PC-9 (cell line): ENCODE measurements at regions not wholly inside any gene's neighbourhood (a gene's known extent, or its start where the extent isn't known, plus 50 kb on each side); places are given as distances from the start of the nearest gene placed in this dataset.
"Not testable (repeated sequence)": the region's sequence is repeated elsewhere in the genome, so short reads cannot be mapped to it uniquely, and the experiment has no call there.

Experiments
- CTCF ChIP-seq: fragments of 200-600 bp; sonication (generic); conservative IDR thresholded peaks from 2 replicates; pipeline ENCODE4 v1.6.1; 2017; ENCODE audit warnings: mixed run types, antibody characterized with exemption, mild to moderate bottlenecking, moderate library complexity
- EZH2 ChIP-seq: fragments of 200-600 bp; sonication (generic); IDR thresholded peaks from 2 replicates; pipeline ENCODE4 v1.8.0; 2017; ENCODE audit warnings: antibody characterized with exemption, low read depth

DNA sequence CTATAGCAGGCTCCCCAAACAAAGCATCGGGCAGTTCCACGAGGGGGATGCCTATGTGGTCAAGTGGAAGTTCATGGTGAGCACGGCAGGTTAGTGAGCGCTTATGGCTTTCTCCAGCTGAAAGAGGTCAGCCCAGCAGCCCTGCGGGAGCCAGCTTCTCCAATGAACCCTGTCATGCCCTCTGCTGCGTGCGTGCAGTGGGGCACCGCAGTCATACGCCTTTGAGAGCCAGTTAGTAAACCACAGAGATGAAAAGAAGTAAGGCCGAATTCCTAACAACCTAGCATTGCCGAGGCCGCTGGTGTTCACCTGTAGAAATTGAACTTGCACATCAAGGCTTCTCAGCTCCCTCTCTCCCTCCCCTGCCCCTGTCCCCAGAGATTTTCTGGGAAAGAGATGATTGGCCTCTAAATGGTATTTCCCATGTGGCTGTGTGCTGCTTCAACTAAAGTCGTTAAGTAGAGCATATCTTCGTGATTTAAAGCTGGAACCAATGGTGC, 75.1 kb upstream of the LYZL2 start:
- not testable (repeated sequence) for TF ChIP-seq CTCF, EZH2
